ENCODE measurements at regions not wholly inside any gene's neighbourhood (a gene's known extent, or its start where the extent isn't known, plus 50 kb on each side); places are given as distances from the start of the nearest gene placed in this dataset.

DNA sequence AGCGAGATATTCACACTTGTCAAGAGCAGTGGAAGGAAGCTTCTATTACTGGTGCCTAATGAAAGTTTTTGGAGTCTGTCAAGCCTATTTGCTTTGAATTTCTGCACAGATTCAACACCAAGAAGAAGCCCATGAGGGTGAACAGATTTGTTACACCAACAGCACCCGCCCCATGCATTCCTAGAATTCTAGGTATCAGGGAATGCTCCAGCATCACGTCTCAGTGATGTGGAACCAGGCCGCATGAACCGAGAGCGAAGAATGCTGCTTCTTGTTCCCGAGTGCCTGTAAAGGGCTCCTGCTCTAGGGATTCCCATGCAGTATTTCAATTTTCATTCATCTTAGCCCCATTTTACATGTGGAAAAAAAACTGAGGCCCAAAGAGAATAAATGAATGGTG lies 69.7 kb downstream of the KCNF1 start:
- TF ChIP-seq CTCF (IDR thresholded peaks at IDR 0.05) (no peak), POLR2A (IDR thresholded peaks at IDR 0.05) (no peak)

Measured in heart left ventricle (tissue), 13 donors.